Smooth muscle cell (in vitro differentiated cells): ENCODE measurements at regions not wholly inside any gene's neighbourhood (a gene's known extent, or its start where the extent isn't known, plus 50 kb on each side); places are given as distances from the start of the nearest gene placed in this dataset.

Experiments
- DNase-seq: peaks from one replicate; lab custom pipeline; 2025; ENCODE audit not compliant: unreplicated experiment; lab: John Stamatoyannopoulos, UW
- H2AFZ ChIP-seq: fragments of 200-600 bp; sonication (generic); 2 replicates; pipeline ENCODE4 v1.6.0; 2016; ENCODE audit warnings: antibody characterized with exemption, low read depth, mild to moderate bottlenecking
- H3F3A ChIP-seq: fragments of 200-600 bp; sonication (generic); 2 replicates; pipeline ENCODE4 v1.6.0; 2017; ENCODE audit warnings: antibody characterized with exemption, low read depth
- H3K27ac ChIP-seq: fragments of 200-600 bp; sonication (generic); 2 replicates; pipeline ENCODE4 v1.5.1; 2016; ENCODE audit warnings: low read depth, mild to moderate bottlenecking
- H3K27me3 ChIP-seq: fragments of 200-600 bp; sonication (generic); 2 replicates; pipeline ENCODE4 v1.6.1; 2016; ENCODE audit warnings: low read depth, mild to moderate bottlenecking
- H3K36me3 ChIP-seq: fragments of 200-600 bp; sonication (generic); 2 replicates; pipeline ENCODE4 v1.5.1; 2016; ENCODE audit warnings: low read depth
- H3K4me1 ChIP-seq: fragments of 200-600 bp; sonication (generic); 2 replicates; pipeline ENCODE4 v1.5.1; 2016; ENCODE audit warnings: low read depth
- H3K4me2 ChIP-seq: fragments of 200-600 bp; sonication (generic); 2 replicates; pipeline ENCODE4 v1.6.0; 2016; ENCODE audit warnings: mild to moderate bottlenecking
- H3K4me3 ChIP-seq: fragments of 200-600 bp; sonication (generic); 2 replicates; pipeline ENCODE4 v1.5.1; 2016; ENCODE audit warnings: mild to moderate bottlenecking
- H3K79me2 ChIP-seq: fragments of 200-600 bp; sonication (generic); 2 replicates; pipeline ENCODE4 v1.6.0; 2016; ENCODE audit warnings: low read depth, mild to moderate bottlenecking
- H3K9ac ChIP-seq: fragments of 200-600 bp; sonication (generic); 2 replicates; pipeline ENCODE4 v1.6.0; 2016; ENCODE audit warnings: low read depth
- H3K9me3 ChIP-seq: fragments of 200-600 bp; sonication (generic); replicated peaks from 2 replicates; pipeline ENCODE4 v1.5.1; 2016; ENCODE audit warnings: low read depth
- H4K20me1 ChIP-seq: fragments of 200-600 bp; sonication (generic); 2 replicates; pipeline ENCODE4 v1.6.0; 2016; ENCODE audit warnings: low read depth
- WGBS: methylation state at CpG from one replicate; pipeline ENCODE4 v1.1.7; 2016; ENCODE audit warnings: low lambda C conversion rate; 5-methylcytosine and 5-hydroxymethylcytosine counted together
- TF ChIP-seq, protein P1 (sequence below): fragments of 200-600 bp; sonication (generic); IDR thresholded peaks from 2 replicates; pipeline ENCODE4 v1.5.1; 2017; ENCODE audit warnings: borderline replicate concordance, mild to moderate bottlenecking, antibody characterized with exemption; ENCODE audit not compliant: insufficient read depth, poor library complexity, severe bottlenecking

DNA sequence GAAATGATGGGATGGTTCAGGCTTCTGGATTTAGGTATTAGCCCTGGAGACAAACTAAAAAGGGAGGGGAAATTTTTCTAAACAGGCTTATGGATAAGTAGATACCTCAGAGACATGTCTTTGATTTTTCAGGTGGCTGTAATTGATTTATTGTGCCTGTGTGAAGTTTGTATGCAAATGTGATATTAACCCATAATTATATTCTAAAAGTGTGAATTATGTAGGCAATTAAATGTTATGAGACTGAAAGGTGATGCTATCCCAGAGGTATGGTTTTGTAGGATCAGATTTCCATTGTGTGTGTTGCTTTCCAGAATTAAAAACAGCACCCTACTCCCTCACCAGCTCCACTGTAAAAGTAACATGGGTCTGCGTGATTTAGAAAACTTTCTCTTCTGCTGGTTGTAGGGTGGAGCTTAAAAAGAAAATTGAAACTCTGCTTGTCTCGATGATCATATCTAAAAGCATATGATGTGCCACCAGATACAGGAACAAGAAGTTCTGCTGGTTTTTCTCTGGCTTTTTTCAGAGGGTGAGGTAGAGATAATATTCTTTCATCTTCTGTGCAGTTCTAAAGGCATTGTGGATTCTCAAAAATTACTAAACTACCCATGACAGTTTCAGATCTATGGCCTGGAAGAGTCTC lies 71.8 kb upstream of the TAF11L2 start:
- Histone ChIP-seq H3K4me2 (no peak overlapping the region), H4K20me1 (no peaks in the 10 kb centered on the region), H2AFZ (no peak overlapping the region), H3K27ac (no peak overlapping the region), H3K4me3 (no peak overlapping the region), H3K9me3 (no peaks in the 10 kb centered on the region), H3K27me3 (no peaks in the 10 kb centered on the region), H3K79me2 (no peaks in the 10 kb centered on the region), H3K36me3 (no peaks in the 10 kb centered on the region), H3K9ac (no peak overlapping the region), H3K4me1 (no peaks in the 10 kb centered on the region), H3F3A (no peaks in the 10 kb centered on the region)
- no peak for DNase-seq
- 98% methylated on average over 2 of the region's 2 CpGs for WGBS
- TF ChIP-seq, protein P1, sequence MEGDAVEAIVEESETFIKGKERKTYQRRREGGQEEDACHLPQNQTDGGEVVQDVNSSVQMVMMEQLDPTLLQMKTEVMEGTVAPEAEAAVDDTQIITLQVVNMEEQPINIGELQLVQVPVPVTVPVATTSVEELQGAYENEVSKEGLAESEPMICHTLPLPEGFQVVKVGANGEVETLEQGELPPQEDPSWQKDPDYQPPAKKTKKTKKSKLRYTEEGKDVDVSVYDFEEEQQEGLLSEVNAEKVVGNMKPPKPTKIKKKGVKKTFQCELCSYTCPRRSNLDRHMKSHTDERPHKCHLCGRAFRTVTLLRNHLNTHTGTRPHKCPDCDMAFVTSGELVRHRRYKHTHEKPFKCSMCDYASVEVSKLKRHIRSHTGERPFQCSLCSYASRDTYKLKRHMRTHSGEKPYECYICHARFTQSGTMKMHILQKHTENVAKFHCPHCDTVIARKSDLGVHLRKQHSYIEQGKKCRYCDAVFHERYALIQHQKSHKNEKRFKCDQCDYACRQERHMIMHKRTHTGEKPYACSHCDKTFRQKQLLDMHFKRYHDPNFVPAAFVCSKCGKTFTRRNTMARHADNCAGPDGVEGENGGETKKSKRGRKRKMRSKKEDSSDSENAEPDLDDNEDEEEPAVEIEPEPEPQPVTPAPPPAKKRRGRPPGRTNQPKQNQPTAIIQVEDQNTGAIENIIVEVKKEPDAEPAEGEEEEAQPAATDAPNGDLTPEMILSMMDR, result no peak

DNA sequence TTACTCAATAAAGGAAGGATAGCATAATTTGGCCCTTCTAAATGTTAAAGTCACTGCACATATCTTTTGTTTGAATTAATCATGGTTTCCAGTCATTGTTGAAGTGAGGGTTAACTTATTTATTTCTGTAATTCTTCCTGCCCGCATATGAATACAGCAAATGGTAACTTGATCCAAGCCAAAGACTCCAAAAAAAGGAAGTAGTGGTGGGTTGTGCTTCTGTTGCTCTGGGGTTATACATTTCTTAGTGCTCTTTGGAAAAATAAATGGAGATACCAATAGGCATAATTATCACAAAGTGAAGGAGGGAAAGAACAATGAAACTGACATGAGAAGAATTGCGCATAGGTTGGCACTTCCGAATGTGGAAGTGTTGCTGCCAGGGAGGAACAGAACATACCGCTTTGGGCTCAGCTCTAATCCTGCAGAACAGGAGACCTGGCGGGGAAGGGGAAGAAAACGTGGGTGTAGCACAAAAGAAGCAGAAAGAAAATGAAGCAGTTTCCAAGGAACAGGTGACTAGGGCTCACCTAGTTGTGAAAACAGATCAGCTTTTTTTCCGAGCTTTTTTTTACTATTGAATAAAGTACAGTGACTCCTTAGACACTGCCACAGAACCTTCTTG lies 69.7 kb upstream of the TAF11L2 start:
- DNase-seq, result no peak
- Histone ChIP-seq H3K9ac (no peak overlapping the region), H3K79me2 (no peaks in the 10 kb centered on the region), H2AFZ (no peak overlapping the region), H3K4me2 (no peak overlapping the region), H4K20me1 (no peaks in the 10 kb centered on the region), H3K9me3 (no peaks in the 10 kb centered on the region), H3K27me3 (no peaks in the 10 kb centered on the region), H3K4me1 (no peaks in the 10 kb centered on the region), H3K36me3 (no peaks in the 10 kb centered on the region), H3F3A (no peaks in the 10 kb centered on the region), H3K4me3 (no peak overlapping the region), H3K27ac (no peak overlapping the region)
- WGBS, result 84% methylated on average over 7 of the region's 7 CpGs
- TF ChIP-seq, protein P1, result no peak

DNA sequence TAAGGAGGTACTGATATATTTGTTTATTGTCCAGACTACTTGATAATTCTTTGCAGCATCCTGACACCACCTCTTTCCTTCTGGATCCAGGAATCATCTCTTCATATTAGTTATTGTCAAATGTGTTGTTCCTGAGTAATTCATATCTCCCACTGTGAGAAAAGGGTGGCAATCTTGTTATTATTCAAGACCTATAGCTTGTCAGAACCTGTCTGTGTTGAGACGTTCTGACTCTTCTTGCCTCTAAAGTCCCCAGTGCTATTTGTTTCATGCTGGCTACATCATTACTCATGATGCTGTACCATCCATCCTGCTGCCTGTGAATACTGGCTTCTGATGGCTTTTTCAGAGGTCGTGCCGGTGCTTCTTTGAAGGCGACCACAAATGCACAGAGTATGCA lies 68.7 kb upstream of the TAF11L2 start:
- H3K9me3 ChIP-seq, result no peaks in the 10 kb centered on the region
- TF ChIP-seq, protein P1, result no peak
- no peak for DNase-seq
- H3K27ac ChIP-seq, result no peak overlapping the region
- no peak overlapping the region for H3K4me2 ChIP-seq
- 83% methylated on average over 4 of the region's 4 CpGs for WGBS
- H3K9ac ChIP-seq, result no peak overlapping the region
- no peaks in the 10 kb centered on the region for H3K27me3 ChIP-seq
- no peaks in the 10 kb centered on the region for H3K4me1 ChIP-seq
- H2AFZ ChIP-seq, result no peak overlapping the region
- no peak overlapping the region for H3K4me3 ChIP-seq
- H4K20me1 ChIP-seq, result no peaks in the 10 kb centered on the region
- no peaks in the 10 kb centered on the region for H3K79me2 ChIP-seq
- no peaks in the 10 kb centered on the region for H3F3A ChIP-seq
- H3K36me3 ChIP-seq, result no peaks in the 10 kb centered on the region

DNA sequence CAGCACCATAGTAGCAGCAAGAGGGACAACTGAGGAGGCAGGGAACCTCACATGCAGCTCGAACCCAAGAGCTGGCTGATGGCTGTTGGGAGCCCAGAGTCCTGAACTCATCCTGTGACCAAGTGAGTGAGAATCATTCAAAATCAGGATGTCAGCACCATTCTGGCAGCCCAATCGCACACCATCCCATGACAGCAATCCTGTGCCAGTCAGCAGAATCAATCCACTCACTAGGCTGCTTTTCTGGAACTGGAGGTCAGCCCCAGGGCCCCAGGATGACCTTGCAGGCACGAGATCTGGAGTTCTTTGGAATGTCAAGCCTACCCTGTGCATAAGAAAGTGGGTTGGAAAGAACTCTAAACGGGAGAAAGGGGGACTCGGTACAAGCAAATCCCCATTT lies 67.8 kb upstream of the TAF11L2 start:
- H3K79me2 ChIP-seq, result no peaks in the 10 kb centered on the region
- no peak overlapping the region for H3K27ac ChIP-seq
- H3K27me3 ChIP-seq, result no peaks in the 10 kb centered on the region
- H3F3A ChIP-seq, result no peaks in the 10 kb centered on the region
- no peak overlapping the region for H3K9ac ChIP-seq
- no peak overlapping the region for H3K4me2 ChIP-seq
- H2AFZ ChIP-seq, result no peak overlapping the region
- TF ChIP-seq, protein P1, result no peak
- H3K36me3 ChIP-seq, result no peaks in the 10 kb centered on the region
- 84% methylated on average over 5 of the region's 5 CpGs for WGBS
- no peak overlapping the region for H3K4me3 ChIP-seq
- H3K4me1 ChIP-seq, result no peaks in the 10 kb centered on the region
- no peaks in the 10 kb centered on the region for H4K20me1 ChIP-seq
- no peaks in the 10 kb centered on the region for H3K9me3 ChIP-seq
- DNase-seq, result no peak
